ENCODE measurements at regions not wholly inside any gene's neighbourhood (a gene's known extent, or its start where the extent isn't known, plus 50 kb on each side); places are given as distances from the start of the nearest gene placed in this dataset.

DNA sequence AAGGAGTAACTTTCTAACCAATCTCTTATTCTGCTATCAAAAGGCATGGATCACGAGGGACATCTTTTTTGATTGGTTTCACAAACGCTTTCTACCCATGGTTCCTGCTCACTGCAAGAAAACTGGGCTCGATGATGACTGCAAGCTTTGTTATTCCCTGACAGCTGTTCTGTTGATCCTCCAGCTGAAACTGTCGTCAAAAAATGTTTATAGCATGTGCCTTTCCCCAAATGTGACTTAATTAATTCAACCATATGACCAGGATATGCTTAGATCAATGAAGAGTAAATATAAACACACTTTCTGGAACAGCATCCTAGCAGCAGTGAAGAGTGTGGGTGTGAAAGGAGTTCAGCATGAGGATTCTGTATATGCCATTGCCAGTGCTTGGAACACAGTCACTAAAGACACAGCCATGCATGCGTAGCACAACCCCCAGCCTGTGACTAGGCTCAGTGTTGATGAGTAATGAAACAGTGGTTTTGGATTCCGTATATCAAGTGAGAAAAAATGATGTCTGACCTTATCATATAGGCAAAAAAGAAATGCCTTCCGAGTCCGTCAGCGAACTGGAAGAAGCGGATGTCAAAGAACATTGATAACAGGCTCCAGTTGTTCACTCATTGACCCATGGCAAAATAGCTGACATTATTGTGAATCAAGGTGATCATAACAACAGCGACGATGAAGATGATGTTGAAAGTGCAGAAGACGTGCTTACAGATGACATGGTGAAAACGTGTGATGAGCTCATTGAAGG lies 347.4 kb downstream of the FGF9 start:
- no peak for DNase-seq

DNA sequence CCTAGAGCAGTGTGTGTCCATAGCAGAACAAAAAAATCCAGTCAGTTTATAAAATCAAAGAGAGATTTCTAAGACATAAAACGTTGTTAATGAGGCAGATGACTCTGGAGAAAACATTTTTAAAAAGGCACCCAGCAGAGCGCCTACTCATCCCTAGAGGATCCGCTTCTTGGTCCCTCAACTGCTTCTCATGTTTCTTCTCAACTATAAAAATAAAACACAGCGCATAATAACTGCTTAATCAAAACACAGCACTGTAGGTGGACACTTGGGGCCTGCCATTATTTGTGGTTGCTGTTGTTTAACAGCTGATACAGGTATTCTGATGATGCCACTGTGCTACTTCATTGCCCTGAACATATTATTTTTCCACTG lies 347.9 kb downstream of the FGF9 start:
- no peak for DNase-seq

DNA sequence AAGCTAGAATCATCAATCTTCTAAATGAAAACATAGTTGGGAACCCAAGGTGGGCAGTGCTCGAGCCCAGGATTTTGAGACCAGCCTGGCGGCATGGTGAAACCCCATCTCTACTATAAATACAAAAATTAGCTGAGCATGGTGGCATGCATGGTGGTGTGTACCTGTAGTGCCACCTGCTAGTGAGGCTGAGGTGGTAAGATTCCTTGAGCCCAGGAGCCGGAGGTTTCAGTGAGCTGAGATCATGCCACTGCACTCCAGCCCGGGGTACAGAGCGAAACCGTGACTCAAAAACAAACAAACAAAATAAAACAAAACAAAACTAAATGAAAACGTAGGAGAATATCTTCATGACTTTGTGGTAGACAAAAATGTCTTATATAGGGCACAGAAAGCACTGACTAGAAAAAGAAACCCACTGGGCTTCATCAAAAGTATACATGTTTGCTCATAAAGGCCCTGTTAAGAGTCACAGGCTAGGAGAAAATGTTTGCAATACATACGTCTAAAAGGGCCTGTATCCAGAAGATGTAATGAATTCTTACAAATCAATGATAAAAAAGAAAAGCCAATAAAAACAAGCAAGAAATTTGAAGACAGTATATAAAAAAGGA lies 353.6 kb downstream of the FGF9 start:
- no peak for DNase-seq

DNA sequence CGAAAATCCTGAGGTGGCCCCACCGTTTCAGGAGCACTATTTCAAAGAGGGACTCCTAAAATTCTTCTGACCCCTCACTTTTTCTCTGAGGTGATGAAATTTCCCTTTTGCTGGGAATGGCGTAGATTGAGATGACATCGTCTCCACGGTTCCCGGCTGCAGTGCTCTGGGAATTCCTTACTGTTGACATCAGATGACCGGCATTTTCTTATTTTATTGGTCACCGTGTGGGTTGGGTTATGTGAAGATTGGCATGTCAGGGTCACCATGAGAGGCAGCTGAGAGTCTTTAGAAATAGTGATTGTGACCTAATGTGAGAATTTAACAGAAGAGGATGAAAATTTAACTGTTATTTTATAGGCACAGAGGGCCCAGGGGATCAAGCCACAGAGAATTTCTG lies 356.7 kb downstream of the FGF9 start:
- no peak for DNase-seq

DNA sequence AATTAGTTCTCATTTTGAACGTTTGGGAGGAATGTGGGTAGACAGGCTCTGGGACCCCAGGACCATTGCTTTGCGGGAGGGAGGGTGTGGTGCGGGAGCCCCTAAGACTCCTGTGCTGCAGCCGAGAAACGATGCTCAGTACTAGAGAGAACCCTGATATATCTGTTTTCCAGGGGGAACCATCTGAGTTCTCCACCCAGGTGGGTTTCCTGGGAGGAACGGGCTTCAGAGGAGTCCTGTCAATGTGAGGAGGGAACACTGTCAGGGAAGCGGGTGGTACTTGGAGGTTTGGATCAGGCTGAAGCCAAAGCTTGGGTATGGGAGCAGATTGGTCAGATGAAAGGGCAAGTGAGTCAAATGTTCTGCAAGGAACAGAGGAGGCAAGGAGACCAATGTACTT lies 358.0 kb downstream of the FGF9 start:
- DNase-seq: no peak

DNA sequence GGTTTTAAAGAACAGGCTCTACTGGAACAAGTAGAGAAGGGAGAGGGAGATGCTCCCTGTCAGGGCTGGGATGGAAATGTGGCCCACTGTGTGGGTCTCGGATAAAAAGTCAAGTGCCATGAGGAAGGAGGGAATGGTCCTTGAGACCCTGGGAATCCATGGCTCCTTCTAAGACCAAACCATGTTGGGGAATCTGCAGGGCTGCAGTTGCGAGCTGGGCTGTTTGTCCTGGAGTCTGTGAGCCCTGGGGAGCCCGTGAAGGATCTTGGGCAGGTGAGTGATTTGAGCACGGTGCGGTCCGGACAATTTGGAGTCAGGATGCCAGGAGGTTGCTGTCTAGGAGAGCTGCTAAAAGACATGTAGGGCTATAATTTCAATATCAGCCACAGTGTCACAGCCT lies 359.4 kb downstream of the FGF9 start:
- DNase-seq: no peak

DNA sequence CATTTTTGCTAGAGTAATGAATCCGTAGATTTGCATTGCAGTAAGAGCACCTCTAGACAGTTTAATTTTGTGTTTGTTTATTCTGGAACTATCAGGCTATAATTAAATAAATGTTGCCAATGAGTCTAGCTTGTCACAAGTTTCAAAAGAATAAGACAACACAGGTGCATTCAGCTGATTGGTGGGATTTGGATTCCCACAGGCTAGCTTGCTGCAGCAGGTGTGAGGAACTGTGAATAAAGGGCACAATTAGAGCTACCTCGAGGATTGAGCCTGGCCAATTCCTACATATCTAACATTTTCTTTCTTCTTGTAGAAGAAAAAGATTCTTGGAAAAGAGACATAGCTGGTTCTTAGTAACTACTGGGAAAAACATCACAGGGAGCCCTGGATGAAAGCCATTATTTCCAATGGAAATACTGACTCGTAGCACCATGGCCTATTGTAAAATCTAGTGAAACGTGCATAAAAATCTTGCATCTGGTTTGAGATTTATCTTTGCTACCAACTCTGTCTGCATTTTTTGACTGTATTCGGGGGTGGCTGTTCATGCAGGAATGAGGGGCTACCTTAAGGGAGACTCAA lies 360.9 kb downstream of the FGF9 start:
- DNase-seq: no peak

DNA sequence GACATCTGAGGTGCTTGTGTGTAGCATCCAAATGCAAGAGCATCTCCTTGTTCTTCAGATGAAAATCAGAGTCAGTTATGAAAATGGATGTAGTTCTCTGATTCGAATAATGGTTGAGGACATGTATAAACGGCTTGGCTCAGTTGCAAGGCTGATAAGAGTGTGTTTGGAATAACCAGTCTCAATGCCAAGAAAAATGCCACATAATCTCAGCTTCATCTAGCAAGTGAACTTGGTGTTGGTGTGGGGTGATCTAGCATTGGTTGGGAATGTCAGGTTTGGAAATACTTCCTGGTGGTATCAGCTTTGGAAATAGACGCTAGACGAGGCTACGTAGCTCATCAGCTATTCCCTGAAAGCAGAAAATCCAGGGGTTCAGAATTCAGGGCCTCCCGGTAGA lies 362.0 kb downstream of the FGF9 start:
- no peak for DNase-seq

DNA sequence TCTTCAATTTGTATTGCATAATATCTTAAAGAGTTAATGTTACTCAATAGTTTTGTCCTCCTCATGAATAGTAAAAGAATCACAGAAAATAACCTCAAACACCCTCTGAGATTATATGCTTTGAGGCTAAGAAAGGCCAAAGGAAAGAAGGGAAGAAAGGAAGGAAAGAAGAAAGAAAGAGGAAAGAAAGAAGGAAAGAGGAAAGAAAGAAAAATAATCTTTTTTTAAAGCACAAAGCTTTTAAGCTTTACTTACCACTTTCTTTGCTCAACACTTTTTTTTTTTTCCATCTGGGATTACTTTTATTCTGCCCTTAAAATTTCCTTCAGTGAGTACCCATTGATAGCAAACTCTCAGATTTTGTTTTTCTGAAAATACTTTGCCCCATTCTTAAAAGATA lies 369.1 kb downstream of the FGF9 start:
- no peak for DNase-seq

DNA sequence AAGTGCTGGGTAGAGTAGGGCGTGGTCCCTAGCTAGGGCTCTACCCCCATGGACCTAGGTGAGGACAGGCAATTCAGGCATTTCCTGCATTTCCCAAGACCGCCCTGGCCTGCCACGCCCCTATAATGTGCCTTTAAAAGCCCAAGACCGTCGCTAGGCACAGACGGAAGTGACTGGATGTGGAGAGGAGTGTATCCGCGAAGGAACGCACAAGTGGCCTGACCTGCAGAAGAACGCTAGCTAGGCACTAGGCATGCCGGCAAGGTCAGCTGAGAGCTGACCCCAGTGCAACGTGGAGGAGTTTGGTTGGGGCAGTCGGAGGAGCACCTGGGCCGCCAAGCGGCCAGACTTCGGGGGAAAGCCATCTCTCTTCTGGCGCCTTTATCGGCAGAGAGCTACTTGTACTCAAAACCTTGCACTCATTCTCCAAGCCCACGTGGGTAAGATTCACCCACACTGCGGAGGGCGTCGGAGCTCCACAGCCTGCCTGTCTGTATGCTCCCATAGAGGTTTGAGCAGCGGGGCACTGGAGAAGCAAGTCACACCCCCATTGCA lies 370.0 kb downstream of the FGF9 start:
- DNase-seq: no peak

DNA sequence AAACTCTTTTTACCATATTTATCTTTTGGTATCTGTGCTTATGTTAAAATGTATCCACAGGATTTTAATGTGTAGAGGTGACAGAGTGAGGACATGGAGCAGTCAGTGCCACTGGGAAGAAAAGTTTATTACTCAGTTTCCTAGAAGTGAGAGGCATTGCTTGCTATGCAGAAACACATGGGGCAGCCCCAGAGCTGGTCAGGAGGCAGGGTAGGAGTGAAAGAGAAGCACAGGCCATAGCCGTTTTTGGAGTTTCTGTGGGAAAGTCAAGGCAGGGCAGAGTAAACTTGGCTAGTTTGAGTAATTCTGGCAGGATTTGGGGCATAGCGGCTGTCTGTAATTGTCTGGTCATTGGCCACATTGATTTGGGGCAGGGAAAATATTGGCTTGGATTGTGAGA lies 370.9 kb downstream of the FGF9 start:
- no peak for DNase-seq

DNA sequence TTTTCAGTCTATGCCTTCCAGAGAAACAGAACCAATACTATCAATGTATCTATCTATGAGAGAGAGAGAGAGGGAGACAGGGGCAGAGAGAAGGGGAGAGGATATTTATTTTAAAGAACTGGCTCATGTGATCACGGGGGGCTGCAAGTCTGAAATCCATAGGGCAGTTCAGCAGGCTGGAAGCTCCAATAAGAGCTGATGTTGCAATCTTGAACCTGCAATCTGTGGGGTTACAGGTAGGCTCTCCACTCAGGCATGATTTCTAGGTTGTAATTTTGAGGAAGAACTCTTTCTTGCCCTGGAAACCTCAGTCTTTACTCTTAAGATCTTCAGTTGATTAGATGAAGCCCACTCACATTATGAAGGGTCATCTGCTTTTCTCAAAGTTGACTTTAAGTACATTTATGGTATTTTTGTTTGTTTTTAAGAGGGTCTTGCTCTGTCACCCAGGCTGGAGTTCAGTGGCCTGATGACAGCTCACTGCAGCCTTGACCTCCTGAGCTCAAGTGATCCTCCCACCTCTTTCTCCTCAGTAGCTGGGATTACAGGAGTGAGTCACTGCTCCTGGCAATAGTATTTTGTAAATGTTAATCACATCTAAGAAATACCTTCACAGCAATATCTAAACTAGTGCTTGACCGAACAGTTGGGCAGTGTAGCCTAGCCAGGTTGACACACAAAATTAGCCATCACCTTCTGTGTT lies 376.4 kb downstream of the FGF9 start:
- DNase-seq: no peak

DNA sequence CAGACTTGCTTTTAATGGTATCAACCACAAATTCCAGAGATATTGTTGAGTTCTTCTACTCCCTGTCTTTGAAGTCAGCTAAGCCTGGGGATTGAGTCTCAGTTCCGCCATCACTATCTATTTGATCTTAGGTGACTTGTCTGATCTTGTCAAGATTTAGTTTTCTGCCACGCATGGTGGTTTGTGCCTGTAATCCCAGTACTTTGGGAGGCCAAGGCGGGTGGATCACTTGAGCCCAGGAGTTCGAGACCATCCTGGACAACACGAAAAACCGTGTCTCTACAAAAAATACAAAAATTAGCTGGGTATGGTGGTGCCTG lies 376.9 kb downstream of the FGF9 start:
- DNase-seq: no peak

DNA sequence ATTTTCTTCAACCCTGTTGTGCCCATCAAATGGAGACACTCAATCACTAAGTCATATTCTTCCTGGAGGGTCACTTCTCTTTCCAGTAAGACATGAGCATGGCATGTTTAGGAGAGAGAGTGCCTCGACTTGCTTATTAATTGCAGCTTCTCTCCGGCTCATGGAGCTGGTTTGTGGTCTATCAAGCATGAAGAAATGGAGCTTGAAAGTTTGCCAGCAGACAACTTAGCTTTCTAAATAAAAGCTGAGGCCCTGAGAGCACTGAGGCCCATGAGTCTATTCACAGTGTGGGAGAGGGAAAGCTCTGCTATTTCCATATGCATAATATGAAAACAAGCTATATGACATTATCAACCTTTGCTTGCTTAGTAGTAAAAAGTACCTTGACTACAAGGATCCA lies 378.5 kb downstream of the FGF9 start:
- no peak for DNase-seq

DNA sequence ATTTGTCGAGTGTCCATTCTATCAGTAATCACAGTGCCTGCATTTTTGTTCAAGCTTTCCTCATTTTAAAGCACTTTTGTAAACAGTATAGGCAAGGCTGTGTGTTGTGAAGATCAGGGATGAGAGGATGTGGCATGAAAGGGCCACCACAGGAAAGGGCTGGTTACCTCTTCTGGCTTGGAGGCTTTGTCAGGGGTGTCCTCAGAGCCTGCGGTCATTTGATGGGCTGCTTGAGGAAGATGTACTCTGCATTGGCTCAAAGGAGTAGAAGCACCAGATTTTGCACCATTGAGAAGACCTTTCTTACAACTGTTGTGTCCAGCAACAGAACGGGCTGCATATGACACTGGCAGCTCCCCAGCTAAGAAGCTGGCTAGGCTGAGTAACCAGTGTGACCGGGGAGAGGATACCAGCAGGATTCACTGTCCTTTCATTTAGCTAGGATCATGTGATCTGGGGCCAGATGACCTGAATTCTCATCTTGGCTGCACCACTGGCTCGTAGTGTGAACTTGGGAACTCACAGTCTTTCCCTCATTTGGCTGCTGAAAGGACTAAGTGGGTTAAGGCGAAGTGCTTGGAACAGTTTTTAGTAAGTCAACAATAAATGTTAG lies 380.2 kb downstream of the FGF9 start:
- DNase-seq: no peak

DNA sequence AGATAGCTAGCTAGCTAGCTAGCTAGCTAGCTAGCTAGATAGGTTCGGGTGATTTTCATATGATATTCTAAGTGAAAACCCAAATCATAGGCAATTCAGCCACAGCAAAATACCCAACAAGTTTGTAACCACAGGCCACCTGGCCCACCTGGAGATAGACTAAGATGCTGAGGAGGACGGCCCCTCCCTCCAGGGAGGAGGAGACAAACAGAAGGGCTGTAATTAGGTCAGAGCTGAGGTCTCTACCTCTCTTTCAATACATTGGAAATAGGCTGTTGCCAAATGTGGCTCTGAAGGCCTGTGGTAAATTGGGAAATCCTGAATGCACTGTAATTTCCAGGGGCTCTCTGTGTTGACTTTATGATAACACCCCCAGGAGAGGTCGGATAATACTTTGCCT lies 382.2 kb downstream of the FGF9 start:
- no peak for DNase-seq

DNA sequence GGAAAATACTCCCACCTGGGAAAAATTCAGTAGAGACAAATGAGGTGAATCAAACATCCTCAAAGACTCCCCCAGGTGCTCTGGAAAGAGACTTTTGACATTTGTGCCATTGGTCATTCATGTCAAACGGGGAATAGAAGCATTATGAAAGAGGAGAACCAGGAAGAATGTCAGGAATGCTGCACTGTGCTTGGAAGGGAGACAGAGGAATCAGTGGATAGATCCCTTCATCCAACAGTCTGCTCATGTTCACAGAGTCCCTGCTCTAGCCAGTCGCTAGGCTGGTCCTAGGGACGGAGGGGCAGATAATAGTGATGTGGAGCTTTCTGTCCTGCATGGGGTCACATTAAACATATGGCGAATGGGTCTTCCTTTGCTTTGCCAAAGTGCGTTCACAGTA lies 384.4 kb downstream of the FGF9 start:
- no peak for DNase-seq

DNA sequence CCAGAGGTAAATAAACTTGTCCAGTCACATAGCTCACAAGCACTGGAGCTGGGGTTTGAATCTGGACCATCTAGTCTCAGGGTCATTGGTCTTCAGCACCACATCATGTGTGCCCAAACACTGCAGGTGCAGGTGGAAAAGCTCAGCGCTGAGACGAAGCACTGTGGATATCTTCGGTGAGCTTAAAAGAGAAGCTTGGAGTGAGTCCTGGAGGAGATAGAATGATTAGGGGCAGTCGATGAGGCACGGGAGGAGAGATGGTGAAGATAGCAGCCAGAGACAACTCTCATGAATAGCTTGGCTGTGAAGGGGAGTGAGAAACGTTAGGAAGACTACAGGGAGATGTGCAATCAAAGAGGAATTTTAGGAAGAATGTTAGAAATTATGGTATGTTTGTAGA lies 389.3 kb downstream of the FGF9 start:
- DNase-seq: no peak

DNA sequence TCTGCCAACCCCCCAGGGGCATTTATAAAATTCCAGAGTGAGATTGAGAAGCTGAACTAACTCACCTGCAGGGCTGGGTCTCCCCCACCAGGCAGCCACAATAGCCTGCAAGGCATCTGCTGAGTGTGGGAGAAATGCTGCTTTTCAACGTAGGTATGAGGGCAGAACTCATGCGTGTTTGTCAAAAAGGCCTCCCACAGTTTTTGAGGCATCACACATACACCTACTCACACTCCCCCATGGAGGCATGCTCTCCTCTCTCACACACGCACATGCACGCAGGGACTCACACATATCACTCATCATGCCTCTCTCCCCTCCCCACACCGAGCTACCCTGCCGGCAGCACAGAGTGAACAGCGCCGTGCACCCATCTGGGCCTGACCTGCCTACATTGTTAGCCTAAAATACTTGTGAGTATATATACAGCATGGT lies 390.5 kb downstream of the FGF9 start:
- DNase-seq: no peak

DNA sequence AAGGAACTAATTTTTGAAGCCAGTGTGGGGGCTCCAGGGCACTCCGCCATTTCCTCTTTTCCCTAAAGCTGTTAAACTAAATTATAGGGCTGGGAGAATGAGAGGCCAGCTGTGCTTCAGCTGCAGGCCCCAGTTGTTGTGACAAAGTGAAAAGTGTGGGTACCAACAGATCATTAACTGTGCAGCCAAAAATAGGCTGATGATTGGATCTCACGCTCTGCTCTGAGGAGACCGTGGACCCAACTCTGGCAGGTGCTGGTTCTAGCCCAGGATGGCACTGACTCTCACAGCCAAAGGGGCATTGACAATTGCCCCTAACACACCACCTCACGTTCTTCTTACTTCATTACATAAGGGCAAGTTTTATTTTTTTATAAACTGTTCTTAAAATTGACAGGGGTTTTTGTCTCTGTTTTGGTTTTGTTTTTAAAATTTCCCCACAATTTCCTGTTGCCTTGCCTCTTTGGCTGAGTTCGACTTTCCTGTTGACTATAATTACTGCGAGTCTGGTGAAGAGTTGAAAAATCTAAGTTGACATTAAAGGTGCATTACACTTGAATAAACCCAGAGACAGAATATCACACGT lies 391.0 kb downstream of the FGF9 start:
- DNase-seq: no peak

DNA sequence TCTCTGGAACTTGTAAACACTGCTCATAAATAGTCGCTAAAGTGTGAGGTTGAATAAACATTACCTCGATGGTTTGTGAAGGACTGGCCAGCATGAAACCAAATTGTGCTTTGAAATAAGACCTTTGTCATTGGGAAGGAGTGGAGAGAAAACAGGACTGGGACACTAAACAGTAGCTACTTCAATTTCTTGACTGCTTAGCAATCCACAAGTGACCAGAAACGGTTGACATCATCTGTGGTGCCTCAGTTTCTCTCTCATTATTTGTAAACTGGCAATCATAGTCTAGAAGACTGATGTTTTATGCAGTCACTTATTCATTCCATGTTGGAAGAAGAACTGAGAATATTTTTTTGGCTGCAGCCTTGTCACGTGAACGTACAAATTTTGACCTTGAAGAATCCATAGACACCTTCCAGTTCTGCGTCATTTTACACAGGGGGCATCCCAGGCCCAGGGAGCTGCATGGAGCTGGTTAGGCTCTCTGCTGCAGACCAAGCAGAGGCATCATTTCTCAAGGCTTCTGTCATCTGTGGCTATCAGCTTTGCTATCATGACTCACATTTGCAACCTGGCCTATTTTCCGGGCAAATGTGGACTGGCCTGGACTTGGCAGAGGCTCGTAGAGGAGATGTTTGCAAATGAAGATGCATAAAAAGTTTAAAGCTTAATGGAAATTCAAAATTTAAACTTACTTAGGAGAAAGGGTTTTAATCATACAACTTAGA lies 391.8 kb downstream of the FGF9 start:
- no peak for DNase-seq

DNA sequence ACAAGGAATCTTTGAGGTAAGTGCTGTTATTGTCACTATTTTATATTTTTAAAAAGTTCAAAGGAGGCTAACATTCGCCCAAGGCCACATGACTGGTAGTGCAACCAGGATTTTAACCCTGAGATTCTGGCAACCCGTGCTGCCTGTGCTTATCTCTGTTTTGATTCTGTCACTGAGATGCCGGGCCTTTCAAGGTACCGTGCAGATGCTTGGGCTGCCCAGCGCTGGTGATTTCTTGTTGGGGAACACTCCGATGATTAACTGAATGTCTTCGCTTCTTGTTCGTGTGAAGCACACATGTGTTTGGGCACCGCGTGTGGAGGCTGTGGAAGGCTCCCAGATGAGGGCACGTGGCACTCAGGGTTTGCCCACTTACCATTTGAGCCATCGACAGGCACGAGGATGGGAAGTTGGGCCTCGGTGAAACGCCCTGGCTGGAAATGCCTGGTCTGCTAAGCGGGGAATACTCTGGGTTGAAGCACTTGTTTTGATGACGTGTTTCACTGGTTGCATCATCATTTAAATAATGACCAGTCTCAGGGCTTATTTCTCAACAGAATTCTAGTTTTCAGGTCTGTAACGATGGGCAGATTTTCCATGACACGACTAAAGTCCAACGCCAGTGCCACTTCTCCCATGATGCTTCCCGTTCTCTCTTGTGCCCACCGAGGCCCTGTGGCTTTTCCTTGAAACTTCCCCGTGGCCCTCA lies 392.7 kb downstream of the FGF9 start:
- DNase-seq: no peak

Measured in amniotic stem cell (primary cell).